ENCODE measurements at regions not wholly inside any gene's neighbourhood (a gene's known extent, or its start where the extent isn't known, plus 50 kb on each side); places are given as distances from the start of the nearest gene placed in this dataset.
"Not testable (repeated sequence)": the region's sequence is repeated elsewhere in the genome, so short reads cannot be mapped to it uniquely, and the experiment has no call there.

GRCh38 chr13:89076622-89077021, 1405.5 kb downstream of the SLITRK5 start:
- no peak for DNase-seq

GRCh38 chr13:89082623-89083022, 1411.5 kb downstream of the SLITRK5 start:
- no peak for DNase-seq

- not testable (repeated sequence) for DNase-seq
Observed at GRCh38 chr13:89088107-89088506, 1416.9 kb downstream of the SLITRK5 start.

- DNase-seq = no peak
Observed at GRCh38 chr13:89097994-89098393, 1426.8 kb downstream of the SLITRK5 start.

GRCh38 chr13:89113744-89114143, 1442.6 kb downstream of the SLITRK5 start:
- no peak for DNase-seq

- DNase-seq = no peak
Observed at GRCh38 chr13:89115307-89115706, 1444.1 kb downstream of the SLITRK5 start.

- no peak for DNase-seq
Observed at GRCh38 chr13:89136678-89137077, 1465.5 kb downstream of the SLITRK5 start.

- DNase-seq = no peak
Observed at GRCh38 chr13:89150362-89150761, 1479.2 kb downstream of the SLITRK5 start.

- DNase-seq = no peak
Observed at GRCh38 chr13:89153941-89154340, 1482.8 kb downstream of the SLITRK5 start.

GRCh38 chr13:89163096-89163495, 1491.9 kb downstream of the SLITRK5 start:
- DNase-seq = no peak

GRCh38 chr13:89165685-89166084, 1494.5 kb downstream of the SLITRK5 start:
- DNase-seq = no peak

GRCh38 chr13:89169951-89170350, 1498.8 kb downstream of the SLITRK5 start:
- no peak for DNase-seq

- DNase-seq = no peak
Observed at GRCh38 chr13:89181041-89181440, 1509.9 kb downstream of the SLITRK5 start.

- DNase-seq = no peak
Observed at GRCh38 chr13:89199138-89199537, 1528.0 kb downstream of the SLITRK5 start.

GRCh38 chr13:89204435-89204834, 1533.3 kb downstream of the SLITRK5 start:
- DNase-seq = no peak

GRCh38 chr13:89205856-89206520, 1534.8 kb downstream of the SLITRK5 start:
- no peak for DNase-seq

- DNase-seq = no peak
Observed at GRCh38 chr13:89212186-89212585, 1541.0 kb downstream of the SLITRK5 start.

GRCh38 chr13:89214185-89214584, 1543.0 kb downstream of the SLITRK5 start:
- DNase-seq = no peak

GRCh38 chr13:89215319-89215718, 1544.1 kb downstream of the SLITRK5 start:
- DNase-seq = not testable (repeated sequence)

GRCh38 chr13:89217813-89218212, 1546.6 kb downstream of the SLITRK5 start:
- no peak for DNase-seq

GRCh38 chr13:89221557-89222158, 1550.5 kb downstream of the SLITRK5 start:
- no peak for DNase-seq

- DNase-seq = no peak
Observed at GRCh38 chr13:89227356-89227755, 1556.2 kb downstream of the SLITRK5 start.

- no peak for DNase-seq
Observed at GRCh38 chr13:89238496-89238895, 1567.3 kb downstream of the SLITRK5 start.

GRCh38 chr13:89239361-89240127, 1568.4 kb downstream of the SLITRK5 start:
- no peak for DNase-seq

All from activated T-cell treated with anti-CD3 and anti-CD28 coated beads, Interleukin-2, amount 50 U/mL, for 48 hours (primary cell).